HCT116 (cell line): ENCODE measurements at regions not wholly inside any gene's neighbourhood (a gene's known extent, or its start where the extent isn't known, plus 50 kb on each side); places are given as distances from the start of the nearest gene placed in this dataset.

ENCODE experiments used
- ATAC-seq: fragments of 200-7000 bp; cut with Tn5 transposase; 2 replicates; pipeline ENCODE4 v1.9.1; 2020; ENCODE audit warnings: mild to moderate bottlenecking, moderate library complexity
- BruUV-seq: library from RNA; stranded (reverse); fragments of 400-500 nt; replicated peaks from 2 replicates; lab custom pipeline; 2021; lab: Mats Ljungman, UMichigan
- CTCF ChIA-PET: fragments of 300-600 bp; sonication (Branson Sonifier 250); formaldehyde crosslinking; loops from one replicate; lab custom pipeline; 2021; ENCODE audit warnings: antibody characterized with exemption; lab: Charles Lee
- POLR2A ChIA-PET: fragments of 300-600, 350-600 bp; sonication (Branson Sonifier 250); formaldehyde crosslinking; loops from one replicate; lab custom pipeline; 2021; ENCODE audit warnings: antibody characterized with exemption; lab: Charles Lee
- RAD21 ChIA-PET, 2 experiments: fragments of 300-600 bp; sonication (Branson Sonifier 250); formaldehyde crosslinking; loops; one replicate each; lab custom pipeline; 2023; ENCODE audit warnings: low total read pairs in 2 of 2; ENCODE audit not compliant: uncharacterized antibody in 2 of 2, unreplicated experiment in 2 of 2, low non-redundant PET in 1 of 2; lab: Charles Lee
- DNase-seq: peaks from one replicate; pipeline ENCODE4 v3.0.0-alpha.2; 2010; ENCODE audit warnings: low read depth, low spot score
- H2AFZ ChIP-seq: fragments of 200-600 bp; shearing (Covaris generic), sonication (generic); 2 replicates; pipeline ENCODE4 v1.6.1; 2017; ENCODE audit warnings: low read depth, mixed run types, mixed read lengths, antibody characterized with exemption, low read length; ENCODE audit not compliant: poor library complexity, severe bottlenecking
- H3K27ac ChIP-seq: 2 replicates; pipeline ENCODE4 v1.5.1; 2012; ENCODE audit warnings: low read depth, low read length
- H3K27me3 ChIP-seq: fragments of 200-600 bp; sonication (generic); 2 replicates; pipeline ENCODE4 v1.6.1; 2016; ENCODE audit warnings: mixed run types, low read length, mixed read lengths; ENCODE audit not compliant: insufficient read depth
- H3K36me3 ChIP-seq, 2 experiments: fragments of 200-500 bp in 1 of 2; fragments of 200-600 bp in 1 of 2; sonication (Bioruptor generic) in 1 of 2; sonication (generic) in 1 of 2; 2 replicates each; pipeline versions ENCODE4 v1.5.1 to v1.6.1; 2014 to 2016; ENCODE audit warnings: low read length in 2 of 2, inconsistent platforms in 1 of 2, mixed read lengths in 1 of 2, mixed run types in 1 of 2; ENCODE audit not compliant: insufficient read depth in 2 of 2, control insufficient read depth in 1 of 2
- H3K4me1 ChIP-seq, 2 experiments: fragments of 200-600 bp in 1 of 2; sonication (generic) in 1 of 2; 2 replicates each; pipeline versions ENCODE4 v1.5.1 to v1.6.1; 2012 to 2017; ENCODE audit warnings: low read length in 2 of 2, inconsistent platforms in 1 of 2, mild to moderate bottlenecking in 1 of 2, mixed read lengths in 1 of 2, mixed run types in 1 of 2, moderate library complexity in 1 of 2; ENCODE audit not compliant: insufficient read depth in 2 of 2, control insufficient read depth in 1 of 2
- H3K4me2 ChIP-seq: fragments of 200-600 bp; sonication (generic); 2 replicates; pipeline ENCODE4 v1.6.1; 2017; ENCODE audit warnings: mixed run types, low read length, mixed read lengths
- H3K4me3 ChIP-seq, 2 experiments: fragments of 200-600 bp in 1 of 2; sonication (generic) in 1 of 2; replicated peaks in 1 of 2; 2 replicates each; pipeline ENCODE4 v1.5.1; 2011 to 2016; ENCODE audit warnings: low read length in 2 of 2, control low read depth in 1 of 2, low read depth in 1 of 2, mild to moderate bottlenecking in 1 of 2, mixed read lengths in 1 of 2, mixed run types in 1 of 2
- H3K79me2 ChIP-seq: fragments of 200-600 bp; sonication (generic); 2 replicates; pipeline ENCODE4 v1.6.1; 2017; ENCODE audit warnings: mild to moderate bottlenecking, mixed run types, low read length, moderate library complexity, mixed read lengths; ENCODE audit not compliant: insufficient read depth
- H3K9ac ChIP-seq: fragments of 200-600 bp; sonication (generic); 2 replicates; pipeline ENCODE4 v1.6.1; 2016; ENCODE audit warnings: low read length, mixed read lengths
- H3K9me2 ChIP-seq: fragments of 200-600 bp; sonication (generic), shearing (Covaris generic); 2 replicates; pipeline ENCODE4 v1.6.1; 2017; ENCODE audit warnings: mixed run types, mild to moderate bottlenecking, moderate library complexity; ENCODE audit not compliant: insufficient read depth
- H3K9me3 ChIP-seq, 2 experiments: fragments of 200-500 bp in 1 of 2; fragments of 200-600 bp in 1 of 2; sonication (Bioruptor generic) in 1 of 2; sonication (generic) in 1 of 2; 2 replicates each; pipeline ENCODE4 v1.6.1; 2014 to 2017; ENCODE audit warnings: low read length in 2 of 2, mixed read lengths in 2 of 2, inconsistent platforms in 1 of 2, low read depth in 1 of 2, mild to moderate bottlenecking in 1 of 2, mixed run types in 1 of 2, moderate library complexity in 1 of 2; ENCODE audit not compliant: control insufficient read depth in 1 of 2, insufficient read depth in 1 of 2
- H4K20me1 ChIP-seq: fragments of 200-600 bp; sonication (generic), shearing (Covaris generic); 2 replicates; pipeline ENCODE4 v1.6.1; 2017; ENCODE audit warnings: mixed run types, mild to moderate bottlenecking, moderate library complexity; ENCODE audit not compliant: insufficient read depth
- CBX3 ChIP-seq: IDR thresholded peaks from 2 replicates; pipeline ENCODE4 v1.6.1; 2012; ENCODE audit warnings: low read depth
- CEBPB ChIP-seq: IDR thresholded peaks from 2 replicates; pipeline ENCODE4 v1.6.1; 2012; ENCODE audit warnings: low read depth
- EGR1 ChIP-seq: IDR thresholded peaks from 2 replicates; pipeline ENCODE4 v1.6.1; 2012; ENCODE audit warnings: low read depth
- EZH2 ChIP-seq: fragments of 200-600 bp; sonication (generic); IDR thresholded peaks from 2 replicates; pipeline ENCODE4 v1.6.1; 2017; ENCODE audit warnings: antibody characterized with exemption, mixed run types
- EZH2phosphoT487 ChIP-seq: fragments of 200-600 bp; IDR thresholded peaks from 2 replicates; pipeline ENCODE4 v1.6.1; 2018; ENCODE audit warnings: antibody characterized with exemption, borderline replicate concordance
- FOSL1 ChIP-seq: IDR thresholded peaks from 2 replicates; pipeline ENCODE4 v1.6.1; 2012; ENCODE audit warnings: low read depth
- JUND ChIP-seq: IDR thresholded peaks from 2 replicates; pipeline ENCODE4 v1.6.1; 2012
- POLR2A ChIP-seq: IDR thresholded peaks from 2 replicates; pipeline ENCODE4 v1.7.0; 2011; ENCODE audit warnings: borderline replicate concordance; ENCODE audit not compliant: insufficient read depth, insufficient read length; ENCODE audit errors: extremely low read depth
- POLR2AphosphoS5 ChIP-seq: IDR thresholded peaks from 2 replicates; pipeline ENCODE4 v1.6.1; 2011; ENCODE audit warnings: mild to moderate bottlenecking, low read depth, low read length, moderate library complexity
- SP1 ChIP-seq: IDR thresholded peaks from 2 replicates; pipeline ENCODE4 v1.6.1; 2012; ENCODE audit warnings: low read depth
- SRF ChIP-seq: IDR thresholded peaks from 2 replicates; pipeline ENCODE4 v1.6.1; 2012; ENCODE audit warnings: low read depth
- TCF7L2 ChIP-seq: IDR thresholded peaks from 2 replicates; pipeline ENCODE4 v1.7.0; 2011; ENCODE audit warnings: borderline replicate concordance, inconsistent platforms; ENCODE audit not compliant: insufficient read depth, insufficient read length; ENCODE audit errors: extremely low read depth
- ZFX ChIP-seq: fragments of 450-650 bp; IDR thresholded peaks from 2 replicates; pipeline ENCODE4 v1.6.1; 2017
- intact Hi-C: fragments of 100-400 bp; cut with micrococcal nuclease; formaldehyde crosslinking; loops from 2 replicates; pipeline ENCODE4 v1.10.0; 2022
- TF ChIP-seq, protein P1 (sequence below): IDR thresholded peaks from 2 replicates; pipeline ENCODE4 v1.6.1; 2012; ENCODE audit warnings: low read depth
- TF ChIP-seq, protein P2 (sequence below): IDR thresholded peaks from 2 replicates; pipeline ENCODE4 v1.6.1; 2011; ENCODE audit warnings: mild to moderate bottlenecking, low read length, moderate library complexity; ENCODE audit not compliant: insufficient replicate concordance; ENCODE audit errors: extremely low read depth
- TF ChIP-seq, protein P3 (sequence below): IDR thresholded peaks from 2 replicates; pipeline ENCODE4 v1.6.1; 2012
- TF ChIP-seq, protein P4 (sequence below): IDR thresholded peaks from 2 replicates; pipeline ENCODE4 v1.6.1; 2012

DNA sequence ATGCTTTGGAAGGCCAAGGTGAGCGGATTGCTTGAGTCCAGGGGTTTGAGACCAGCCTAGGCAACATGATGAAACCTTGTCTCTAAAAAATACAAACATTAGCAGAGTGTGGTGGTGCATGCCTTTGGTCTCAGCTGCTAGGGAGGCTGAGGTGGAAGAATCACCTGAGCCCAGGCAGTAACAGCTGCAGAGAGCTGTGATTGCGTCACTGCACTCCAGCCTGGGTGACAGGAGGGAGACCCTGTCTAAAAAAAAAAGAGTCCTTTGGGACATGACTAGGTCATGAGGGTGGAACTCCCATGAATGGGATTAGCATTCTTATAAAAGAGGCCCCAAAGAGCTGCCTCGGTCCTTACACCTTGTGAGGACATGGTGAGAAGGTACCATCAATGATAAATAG is 436.0 kb upstream of the NR5A2 start:
- no peak overlapping the region for H3K9ac ChIP-seq
- no peaks in the 10 kb centered on the region for H3K79me2 ChIP-seq
- no peaks in the 10 kb centered on the region for H3K9me2 ChIP-seq
- H3K36me3 ChIP-seq, result no peaks in the 10 kb centered on the region
- no peak overlapping the region for H3K4me3 ChIP-seq
- intact Hi-C loops, result no loop called here
- no peaks in the 10 kb centered on the region for H3K4me1 ChIP-seq
- no peak overlapping the region for H3K4me2 ChIP-seq
- ATAC-seq (no peak), DNase-seq (no peak)
- H4K20me1 ChIP-seq, result no peaks in the 10 kb centered on the region
- TF ChIP-seq POLR2AphosphoS5 (no peak), EZH2phosphoT487 (no peak), ZFX (no peak), SP1 (no peak), EZH2 (no peak), TCF7L2 (no peak)
- TF ChIP-seq, protein P1, sequence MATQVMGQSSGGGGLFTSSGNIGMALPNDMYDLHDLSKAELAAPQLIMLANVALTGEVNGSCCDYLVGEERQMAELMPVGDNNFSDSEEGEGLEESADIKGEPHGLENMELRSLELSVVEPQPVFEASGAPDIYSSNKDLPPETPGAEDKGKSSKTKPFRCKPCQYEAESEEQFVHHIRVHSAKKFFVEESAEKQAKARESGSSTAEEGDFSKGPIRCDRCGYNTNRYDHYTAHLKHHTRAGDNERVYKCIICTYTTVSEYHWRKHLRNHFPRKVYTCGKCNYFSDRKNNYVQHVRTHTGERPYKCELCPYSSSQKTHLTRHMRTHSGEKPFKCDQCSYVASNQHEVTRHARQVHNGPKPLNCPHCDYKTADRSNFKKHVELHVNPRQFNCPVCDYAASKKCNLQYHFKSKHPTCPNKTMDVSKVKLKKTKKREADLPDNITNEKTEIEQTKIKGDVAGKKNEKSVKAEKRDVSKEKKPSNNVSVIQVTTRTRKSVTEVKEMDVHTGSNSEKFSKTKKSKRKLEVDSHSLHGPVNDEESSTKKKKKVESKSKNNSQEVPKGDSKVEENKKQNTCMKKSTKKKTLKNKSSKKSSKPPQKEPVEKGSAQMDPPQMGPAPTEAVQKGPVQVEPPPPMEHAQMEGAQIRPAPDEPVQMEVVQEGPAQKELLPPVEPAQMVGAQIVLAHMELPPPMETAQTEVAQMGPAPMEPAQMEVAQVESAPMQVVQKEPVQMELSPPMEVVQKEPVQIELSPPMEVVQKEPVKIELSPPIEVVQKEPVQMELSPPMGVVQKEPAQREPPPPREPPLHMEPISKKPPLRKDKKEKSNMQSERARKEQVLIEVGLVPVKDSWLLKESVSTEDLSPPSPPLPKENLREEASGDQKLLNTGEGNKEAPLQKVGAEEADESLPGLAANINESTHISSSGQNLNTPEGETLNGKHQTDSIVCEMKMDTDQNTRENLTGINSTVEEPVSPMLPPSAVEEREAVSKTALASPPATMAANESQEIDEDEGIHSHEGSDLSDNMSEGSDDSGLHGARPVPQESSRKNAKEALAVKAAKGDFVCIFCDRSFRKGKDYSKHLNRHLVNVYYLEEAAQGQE, result no peak
- no peaks in the 10 kb centered on the region for H3K9me3 ChIP-seq
- H3K27me3 ChIP-seq, result no peaks in the 10 kb centered on the region
- ChIA-PET POLR2A (no interaction called here), CTCF (no interaction called here), RAD21 (no interaction called here)
- no TSS peak for BruUV-seq
- no peak overlapping the region for H2AFZ ChIP-seq
- H3K27ac ChIP-seq, result no peak overlapping the region

DNA sequence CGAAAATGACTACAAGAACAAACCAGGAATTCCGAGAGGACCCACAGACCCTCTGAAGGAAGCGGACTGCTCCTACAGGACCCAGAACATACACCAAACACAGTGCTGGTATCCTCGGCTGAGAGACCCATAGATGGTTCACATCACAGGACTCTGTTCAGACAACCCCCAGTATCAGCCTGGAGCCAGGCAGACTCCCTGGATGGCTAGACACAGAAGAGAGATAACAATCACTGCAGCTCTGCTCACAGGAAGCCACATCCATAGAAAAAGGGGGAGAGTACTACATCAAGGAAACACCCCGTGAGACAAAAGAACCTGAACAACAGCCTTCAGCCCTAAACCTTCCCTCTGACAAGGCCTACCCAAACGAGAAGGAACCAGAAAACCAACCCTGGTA is 434.0 kb upstream of the NR5A2 start:
- intact Hi-C loops, result no loop called here
- CTCF ChIA-PET, result no interaction called here
- Histone ChIP-seq H3K4me2 (no peak overlapping the region), H3K4me3 (no peak overlapping the region), H3K9ac (no peak overlapping the region), H3K27me3 (no peaks in the 10 kb centered on the region), H2AFZ (no peak overlapping the region), H3K4me1 (no peaks in the 10 kb centered on the region), H3K36me3 (no peaks in the 10 kb centered on the region), H3K9me2 (no peaks in the 10 kb centered on the region), H3K79me2 (no peaks in the 10 kb centered on the region), H3K27ac (no peak overlapping the region), H4K20me1 (no peaks in the 10 kb centered on the region), H3K9me3 (no peaks in the 10 kb centered on the region)
- POLR2A ChIA-PET, result no interaction called here
- RAD21 ChIA-PET, result no interaction called here
- no peak for ATAC-seq
- no TSS peak for BruUV-seq
- DNase-seq, result no peak
- TF ChIP-seq, protein P2, sequence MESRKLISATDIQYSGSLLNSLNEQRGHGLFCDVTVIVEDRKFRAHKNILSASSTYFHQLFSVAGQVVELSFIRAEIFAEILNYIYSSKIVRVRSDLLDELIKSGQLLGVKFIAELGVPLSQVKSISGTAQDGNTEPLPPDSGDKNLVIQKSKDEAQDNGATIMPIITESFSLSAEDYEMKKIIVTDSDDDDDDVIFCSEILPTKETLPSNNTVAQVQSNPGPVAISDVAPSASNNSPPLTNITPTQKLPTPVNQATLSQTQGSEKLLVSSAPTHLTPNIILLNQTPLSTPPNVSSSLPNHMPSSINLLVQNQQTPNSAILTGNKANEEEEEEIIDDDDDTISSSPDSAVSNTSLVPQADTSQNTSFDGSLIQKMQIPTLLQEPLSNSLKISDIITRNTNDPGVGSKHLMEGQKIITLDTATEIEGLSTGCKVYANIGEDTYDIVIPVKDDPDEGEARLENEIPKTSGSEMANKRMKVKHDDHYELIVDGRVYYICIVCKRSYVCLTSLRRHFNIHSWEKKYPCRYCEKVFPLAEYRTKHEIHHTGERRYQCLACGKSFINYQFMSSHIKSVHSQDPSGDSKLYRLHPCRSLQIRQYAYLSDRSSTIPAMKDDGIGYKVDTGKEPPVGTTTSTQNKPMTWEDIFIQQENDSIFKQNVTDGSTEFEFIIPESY, result no peak
- TF ChIP-seq POLR2A (no peak), TCF7L2 (no peak), CEBPB (no peak), SRF (no peak), FOSL1 (no peak), EGR1 (no peak), CBX3 (no peak), EZH2 (no peak), JUND (no peak), ZFX (no peak)
- TF ChIP-seq, protein P3, sequence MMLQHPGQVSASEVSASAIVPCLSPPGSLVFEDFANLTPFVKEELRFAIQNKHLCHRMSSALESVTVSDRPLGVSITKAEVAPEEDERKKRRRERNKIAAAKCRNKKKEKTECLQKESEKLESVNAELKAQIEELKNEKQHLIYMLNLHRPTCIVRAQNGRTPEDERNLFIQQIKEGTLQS, result no peak
- TF ChIP-seq, protein P4, sequence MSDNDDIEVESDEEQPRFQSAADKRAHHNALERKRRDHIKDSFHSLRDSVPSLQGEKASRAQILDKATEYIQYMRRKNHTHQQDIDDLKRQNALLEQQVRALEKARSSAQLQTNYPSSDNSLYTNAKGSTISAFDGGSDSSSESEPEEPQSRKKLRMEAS, result no peak
